ENCODE measurements at regions not wholly inside any gene's neighbourhood (a gene's known extent, or its start where the extent isn't known, plus 50 kb on each side); places are given as distances from the start of the nearest gene placed in this dataset.

DNA sequence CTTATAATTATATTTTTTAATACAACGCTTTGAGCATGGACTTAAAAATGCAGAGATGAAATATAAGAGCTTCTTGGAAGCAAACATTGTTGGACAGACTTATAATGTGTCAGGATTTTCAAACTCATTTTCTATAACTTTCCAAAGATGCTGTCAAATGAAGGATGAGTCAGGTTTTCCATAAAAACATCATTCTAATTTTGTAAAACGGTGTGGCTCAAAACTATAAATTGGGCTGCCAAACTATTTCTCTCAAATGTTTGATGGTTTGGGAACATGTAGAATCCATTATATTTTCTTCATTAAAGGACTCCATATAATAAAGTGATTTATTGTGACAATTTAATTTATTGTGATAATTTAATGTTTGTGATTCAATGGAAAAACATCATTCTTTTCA, 511.2 kb downstream of the USP25 start:
- Histone ChIP-seq H3K9me3 (ENCODE audit: insufficient read depth, low read depth, low read length) (no peaks in the 10 kb centered on the region), H3K18ac (ENCODE audit: low read length) (no peak overlapping the region), H3K23ac (ENCODE audit: low read length) (no peak overlapping the region), H2BK120ac (ENCODE audit: insufficient read depth, low read length, poor library complexity) (no peak overlapping the region), H3K36me3 (ENCODE audit: control insufficient read depth in 1 of 2, insufficient read depth in 2 of 2, low read length in 2 of 2) (no peaks in the 10 kb centered on the region), H3K4me3 (ENCODE audit: low read depth, low read length) (no peak overlapping the region), H3K79me2 (ENCODE audit: control insufficient read depth, insufficient read depth, low read length, poor library complexity) (no peaks in the 10 kb centered on the region), H3K4me2 (ENCODE audit: low read length) (no peak overlapping the region), H3K4me1 (ENCODE audit: control insufficient read depth in 1 of 2, insufficient read depth in 2 of 2, low read length in 2 of 2) (peaks cover 0 to 1% of the 10 kb centered on the region in 2 experiments), H2AFZ (ENCODE audit: insufficient read depth, low read length, poor library complexity) (no peak overlapping the region), H3K9ac (ENCODE audit: low read length) (no peak overlapping the region), H3K14ac (ENCODE audit: low read length) (no peak overlapping the region), H3K4ac (ENCODE audit: low read depth, low read length) (no peak overlapping the region), H4K91ac (ENCODE audit: low read depth, low read length) (no peak overlapping the region), H2BK5ac (ENCODE audit: low read depth, low read length, poor library complexity) (no peak overlapping the region), H2BK12ac (ENCODE audit: low read length) (no peak overlapping the region), H3K27ac (ENCODE audit: low read depth, low read length) (no peak overlapping the region), H2AK5ac (ENCODE audit: low read length) (no peak overlapping the region), H4K12ac (ENCODE audit: low read depth, low read length) (no peak overlapping the region), H3K27me3 (ENCODE audit: insufficient read depth, low read length) (no peaks in the 10 kb centered on the region), H3K79me1 (ENCODE audit: low read length) (no peaks in the 10 kb centered on the region), H4K8ac (ENCODE audit: low read depth, low read length) (no peak overlapping the region)
- no CpG with 5 or more reads among the region's 2 CpGs for WGBS (ENCODE audit: extremely low coverage, insufficient coverage, insufficient read length)
- no peak for DNase-seq

DNA sequence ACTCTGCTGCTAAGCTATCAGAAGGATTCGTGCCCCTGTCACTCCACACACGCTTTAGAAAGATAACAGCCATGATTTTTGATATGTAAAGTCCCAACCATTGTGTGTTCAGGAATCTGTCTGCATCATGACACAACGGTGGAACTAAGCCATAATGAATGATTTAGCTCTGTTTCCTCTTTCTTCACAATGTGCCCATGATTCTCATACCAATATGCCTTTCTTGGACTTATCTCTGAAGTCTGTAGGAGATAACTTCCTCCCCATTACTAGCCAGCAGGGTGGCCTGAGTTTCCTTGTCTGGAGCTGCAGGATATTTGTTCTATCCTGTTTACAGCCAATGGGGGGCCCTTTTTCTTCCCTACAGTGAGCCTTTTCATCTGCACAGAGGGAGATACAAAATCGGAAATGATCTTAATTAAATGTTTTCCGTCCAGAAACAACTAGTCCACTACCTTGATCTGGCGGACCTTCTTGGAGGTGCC, 511.7 kb downstream of the USP25 start:
- H4K12ac ChIP-seq (ENCODE audit: low read depth, low read length) = no peak overlapping the region

DNA sequence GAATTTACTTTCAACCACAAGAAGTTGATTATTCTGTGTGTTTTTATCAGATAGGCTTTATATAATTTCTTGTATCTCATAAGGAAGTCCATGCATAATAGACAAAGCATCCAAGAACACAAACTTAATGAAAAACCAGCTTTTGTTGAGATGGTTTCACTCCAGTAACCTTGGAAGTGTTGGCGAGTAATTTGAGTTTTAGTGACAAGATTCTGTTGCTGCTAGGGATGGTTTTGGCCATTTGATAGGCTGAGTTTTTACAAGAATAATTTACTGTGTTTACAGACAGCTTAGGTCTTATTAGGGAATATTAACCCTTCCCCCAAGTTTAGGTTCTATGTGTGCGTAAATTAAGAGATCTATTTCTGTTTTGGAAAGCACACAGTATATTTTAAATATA, 513.6 kb downstream of the USP25 start:
- no CpG with 5 or more reads among the region's 2 CpGs for WGBS (ENCODE audit: extremely low coverage, insufficient coverage, insufficient read length)
- no peak overlapping the region for H4K12ac ChIP-seq (ENCODE audit: low read depth, low read length)
- no peak overlapping the region for H3K4me2 ChIP-seq (ENCODE audit: low read length)
- H3K79me1 ChIP-seq (ENCODE audit: low read length) = no peaks in the 10 kb centered on the region
- H3K4me3 ChIP-seq (ENCODE audit: low read depth, low read length) = no peak overlapping the region
- H3K9ac ChIP-seq (ENCODE audit: low read length) = no peak overlapping the region
- H4K8ac ChIP-seq (ENCODE audit: low read depth, low read length) = no peak overlapping the region
- H3K9me3 ChIP-seq (ENCODE audit: insufficient read depth, low read depth, low read length) = no peaks in the 10 kb centered on the region
- H3K14ac ChIP-seq (ENCODE audit: low read length) = no peak overlapping the region
- H2AFZ ChIP-seq (ENCODE audit: insufficient read depth, low read length, poor library complexity) = no peak overlapping the region
- no peak overlapping the region for H3K4ac ChIP-seq (ENCODE audit: low read depth, low read length)
- H3K27ac ChIP-seq (ENCODE audit: low read depth, low read length) = no peak overlapping the region
- H4K91ac ChIP-seq (ENCODE audit: low read depth, low read length) = no peak overlapping the region
- no peak overlapping the region for H3K23ac ChIP-seq (ENCODE audit: low read length)
- no peak overlapping the region for H2BK5ac ChIP-seq (ENCODE audit: low read depth, low read length, poor library complexity)
- H3K18ac ChIP-seq (ENCODE audit: low read length) = no peak overlapping the region
- no peak overlapping the region for H2BK12ac ChIP-seq (ENCODE audit: low read length)
- no peak overlapping the region for H2AK5ac ChIP-seq (ENCODE audit: low read length)
- peaks cover 0 to 1% of the 10 kb centered on the region in 2 experiments for H3K4me1 ChIP-seq (ENCODE audit: control insufficient read depth in 1 of 2, insufficient read depth in 2 of 2, low read length in 2 of 2)
- DNase-seq = no peak
- H3K79me2 ChIP-seq (ENCODE audit: control insufficient read depth, insufficient read depth, low read length, poor library complexity) = no peaks in the 10 kb centered on the region
- H2BK120ac ChIP-seq (ENCODE audit: insufficient read depth, low read length, poor library complexity) = no peak overlapping the region
- no peaks in the 10 kb centered on the region for H3K27me3 ChIP-seq (ENCODE audit: insufficient read depth, low read length)
- no peaks in the 10 kb centered on the region for H3K36me3 ChIP-seq (ENCODE audit: control insufficient read depth in 1 of 2, insufficient read depth in 2 of 2, low read length in 2 of 2)

More for the DNA sequence above, 511.7 kb downstream of the USP25 start:
- no peaks in the 10 kb centered on the region for H3K36me3 ChIP-seq (ENCODE audit: control insufficient read depth in 1 of 2, insufficient read depth in 2 of 2, low read length in 2 of 2)
- H2BK120ac ChIP-seq (ENCODE audit: insufficient read depth, low read length, poor library complexity) = no peak overlapping the region
- H4K8ac ChIP-seq (ENCODE audit: low read depth, low read length) = no peak overlapping the region
- H3K4me2 ChIP-seq (ENCODE audit: low read length) = no peak overlapping the region
- no peak for DNase-seq
- no peak overlapping the region for H2BK12ac ChIP-seq (ENCODE audit: low read length)
- H2AFZ ChIP-seq (ENCODE audit: insufficient read depth, low read length, poor library complexity) = no peak overlapping the region
- H3K79me1 ChIP-seq (ENCODE audit: low read length) = no peaks in the 10 kb centered on the region
- no peak overlapping the region for H3K23ac ChIP-seq (ENCODE audit: low read length)
- H2BK5ac ChIP-seq (ENCODE audit: low read depth, low read length, poor library complexity) = no peak overlapping the region
- no peak overlapping the region for H3K18ac ChIP-seq (ENCODE audit: low read length)
- no peak overlapping the region for H3K4ac ChIP-seq (ENCODE audit: low read depth, low read length)
- H3K27ac ChIP-seq (ENCODE audit: low read depth, low read length) = no peak overlapping the region
- no peak overlapping the region for H3K14ac ChIP-seq (ENCODE audit: low read length)
- no peaks in the 10 kb centered on the region for H3K9me3 ChIP-seq (ENCODE audit: insufficient read depth, low read depth, low read length)
- WGBS (ENCODE audit: extremely low coverage, insufficient coverage, insufficient read length) = no CpG with 5 or more reads among the region's 6 CpGs
- H3K27me3 ChIP-seq (ENCODE audit: insufficient read depth, low read length) = no peaks in the 10 kb centered on the region
- H4K91ac ChIP-seq (ENCODE audit: low read depth, low read length) = no peak overlapping the region
- H3K79me2 ChIP-seq (ENCODE audit: control insufficient read depth, insufficient read depth, low read length, poor library complexity) = no peaks in the 10 kb centered on the region
- no peak overlapping the region for H2AK5ac ChIP-seq (ENCODE audit: low read length)
- no peak overlapping the region for H3K9ac ChIP-seq (ENCODE audit: low read length)
- H3K4me1 ChIP-seq (ENCODE audit: control insufficient read depth in 1 of 2, insufficient read depth in 2 of 2, low read length in 2 of 2) = peaks cover 0 to 1% of the 10 kb centered on the region in 2 experiments
- no peak overlapping the region for H3K4me3 ChIP-seq (ENCODE audit: low read depth, low read length)

DNA sequence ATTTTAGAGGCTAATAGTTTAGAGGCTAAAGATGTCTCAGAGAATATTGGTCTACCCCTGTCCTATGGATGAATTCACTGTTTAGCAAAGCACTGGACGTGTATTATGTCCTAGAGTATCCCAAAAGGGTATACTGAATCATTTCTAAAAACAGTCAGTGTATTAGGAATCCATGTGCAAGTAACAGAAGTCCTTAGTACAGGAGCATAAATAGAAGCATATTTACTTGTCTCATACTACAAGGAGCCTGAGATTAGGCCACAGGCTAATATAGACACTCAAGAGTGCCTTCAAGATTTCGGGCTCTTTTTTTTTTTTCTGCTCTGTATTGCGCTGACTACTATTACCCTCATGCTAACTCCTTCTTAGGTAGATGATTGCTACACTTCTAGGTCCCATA, 518.9 kb downstream of the USP25 start:
- Histone ChIP-seq H2BK5ac (ENCODE audit: low read depth, low read length, poor library complexity) (no peak overlapping the region), H2AFZ (ENCODE audit: insufficient read depth, low read length, poor library complexity) (no peak overlapping the region), H3K4me1 (ENCODE audit: control insufficient read depth in 1 of 2, insufficient read depth in 2 of 2, low read length in 2 of 2) (no peaks in the 10 kb centered on the region), H3K9ac (ENCODE audit: low read length) (no peak overlapping the region), H3K4me2 (ENCODE audit: low read length) (no peak overlapping the region), H3K14ac (ENCODE audit: low read length) (no peak overlapping the region), H4K8ac (ENCODE audit: low read depth, low read length) (no peak overlapping the region), H3K23ac (ENCODE audit: low read length) (no peak overlapping the region), H4K91ac (ENCODE audit: low read depth, low read length) (no peak overlapping the region), H3K4me3 (ENCODE audit: low read depth, low read length) (no peak overlapping the region), H3K9me3 (ENCODE audit: insufficient read depth, low read depth, low read length) (no peaks in the 10 kb centered on the region), H3K79me2 (ENCODE audit: control insufficient read depth, insufficient read depth, low read length, poor library complexity) (no peaks in the 10 kb centered on the region), H3K18ac (ENCODE audit: low read length) (no peak overlapping the region), H3K27me3 (ENCODE audit: insufficient read depth, low read length) (no peaks in the 10 kb centered on the region), H3K27ac (ENCODE audit: low read depth, low read length) (no peak overlapping the region), H2AK5ac (ENCODE audit: low read length) (no peak overlapping the region), H4K12ac (ENCODE audit: low read depth, low read length) (no peak overlapping the region), H3K36me3 (ENCODE audit: control insufficient read depth in 1 of 2, insufficient read depth in 2 of 2, low read length in 2 of 2) (no peaks in the 10 kb centered on the region), H3K79me1 (ENCODE audit: low read length) (no peaks in the 10 kb centered on the region), H3K4ac (ENCODE audit: low read depth, low read length) (no peak overlapping the region), H2BK12ac (ENCODE audit: low read length) (no peak overlapping the region), H2BK120ac (ENCODE audit: insufficient read depth, low read length, poor library complexity) (no peak overlapping the region)
- WGBS (ENCODE audit: extremely low coverage, insufficient coverage, insufficient read length) = no CpG with 5 or more reads among the region's 3 CpGs
- DNase-seq = no peak
